GM19324 (cell line): ENCODE measurements at regions not wholly inside any gene's neighbourhood (a gene's known extent, or its start where the extent isn't known, plus 50 kb on each side); places are given as distances from the start of the nearest gene placed in this dataset.

Experiments used
- ATAC-seq: cut with Tn5 transposase; IDR thresholded peaks from one replicate; pipeline ENCODE4 v1.9.1; 2021; ENCODE audit warnings: mild to moderate bottlenecking, moderate library complexity; ENCODE audit not compliant: unreplicated experiment, low FRiP score

GRCh38 chr3:31265646-31266428 is 266.9 kb upstream of the STT3B start:
- ATAC-seq = no peak

- ATAC-seq = no peak
Observed at GRCh38 chr3:31268868-31269267, 263.9 kb upstream of the STT3B start.

- no peak for ATAC-seq
Observed at GRCh38 chr3:31270010-31270409, 262.7 kb upstream of the STT3B start.

- ATAC-seq = no peak
Observed at GRCh38 chr3:31274326-31275024, 258.2 kb upstream of the STT3B start.

GRCh38 chr3:31275038-31275572 is 257.6 kb upstream of the STT3B start:
- ATAC-seq = no peak

GRCh38 chr3:31275583-31275982 is 257.1 kb upstream of the STT3B start:
- no peak for ATAC-seq

GRCh38 chr3:31277582-31277981 is 255.1 kb upstream of the STT3B start:
- ATAC-seq = no peak

- no peak for ATAC-seq
Observed at GRCh38 chr3:31278532-31278931, 254.2 kb upstream of the STT3B start.

GRCh38 chr3:31284776-31285175 is 247.9 kb upstream of the STT3B start:
- ATAC-seq = no peak

- ATAC-seq = no peak
Observed at GRCh38 chr3:31285833-31286486, 246.8 kb upstream of the STT3B start.

GRCh38 chr3:31288224-31288623 is 244.5 kb upstream of the STT3B start:
- ATAC-seq = no peak

- no peak for ATAC-seq
Observed at GRCh38 chr3:31288641-31289100, 244.1 kb upstream of the STT3B start.

- no peak for ATAC-seq
Observed at GRCh38 chr3:31289584-31289983, 243.1 kb upstream of the STT3B start.

- no peak for ATAC-seq
Observed at GRCh38 chr3:31290046-31290445, 242.7 kb upstream of the STT3B start.

- no peak for ATAC-seq
Observed at GRCh38 chr3:31291818-31292217, 240.9 kb upstream of the STT3B start.

GRCh38 chr3:31294430-31295149 is 238.1 kb upstream of the STT3B start:
- no peak for ATAC-seq

GRCh38 chr3:31295150-31295765 is 237.5 kb upstream of the STT3B start:
- no peak for ATAC-seq

- ATAC-seq = no peak
Observed at GRCh38 chr3:31297726-31298298, 234.9 kb upstream of the STT3B start.
